Brain microvascular endothelial cell (primary cell): ENCODE measurements at regions not wholly inside any gene's neighbourhood (a gene's known extent, or its start where the extent isn't known, plus 50 kb on each side); places are given as distances from the start of the nearest gene placed in this dataset.

Experiments used
- DNase-seq: peaks from one replicate; pipeline ENCODE4 v3.0.0-alpha.2; 2020
- H3K27ac ChIP-seq: fragments of 250-450 bp; sonication (Bioruptor Pico); 2 replicates; pipeline ENCODE4 v1.5.1; 2020; ENCODE audit warnings: mild to moderate bottlenecking, moderate library complexity
- H3K27me3 ChIP-seq: fragments of 250-450 bp; sonication (Bioruptor Pico); replicated peaks from 2 replicates; pipeline ENCODE4 v1.5.1; 2020; ENCODE audit warnings: mild to moderate bottlenecking
- H3K36me3 ChIP-seq: fragments of 250-450 bp; sonication (Bioruptor Pico); replicated peaks from 2 replicates; pipeline ENCODE4 v1.5.1; 2020; ENCODE audit warnings: mild to moderate bottlenecking
- H3K4me3 ChIP-seq: 2 replicates; pipeline ENCODE4 v1.5.1; 2011; ENCODE audit warnings: low read depth, mild to moderate bottlenecking, control low read depth, low read length, moderate library complexity
- CTCF ChIP-seq: IDR thresholded peaks from 2 replicates; pipeline ENCODE4 v1.5.1; 2011; ENCODE audit warnings: low read depth, mild to moderate bottlenecking, moderate library complexity, low read length, control low read depth, inconsistent platforms; ENCODE audit errors: missing control alignments
- in situ Hi-C: cut with HindIII; loops from 2 replicates; pipeline ENCODE4 v1.10.0; 2017; ENCODE audit warnings: low sequenced_read_pairs, low pct_ligation_motif_present

- Histone ChIP-seq H3K36me3 (no peaks in the 10 kb centered on the region), H3K4me3 (no peak overlapping the region), H3K27ac (no peak overlapping the region), H3K27me3 (no peaks in the 10 kb centered on the region)
- in situ Hi-C loops: no loop called here
- no peak for TF ChIP-seq CTCF
- DNase-seq: peak; percentile 5
These were observed 54.2 kb upstream of the SPANXN3 start for GRCh38 chrX:143571521-143571920.

- no peak for TF ChIP-seq CTCF
- H3K27ac ChIP-seq: no peak overlapping the region
- no peaks in the 10 kb centered on the region for H3K27me3 ChIP-seq
- no peak overlapping the region for H3K4me3 ChIP-seq
- no peak for DNase-seq
- no peaks in the 10 kb centered on the region for H3K36me3 ChIP-seq
- in situ Hi-C loops: no loop called here
These were observed 53.5 kb upstream of the SPANXN3 start for GRCh38 chrX:143570782-143571181.

- no peak for TF ChIP-seq CTCF
- Histone ChIP-seq H3K27me3 (no peaks in the 10 kb centered on the region), H3K36me3 (no peaks in the 10 kb centered on the region), H3K4me3 (no peak overlapping the region), H3K27ac (no peak overlapping the region)
- in situ Hi-C loops: no loop called here
- no peak for DNase-seq
These were observed 51.2 kb upstream of the SPANXN3 start for GRCh38 chrX:143568467-143568866.
